ENCODE measurements at regions not wholly inside any gene's neighbourhood (a gene's known extent, or its start where the extent isn't known, plus 50 kb on each side); places are given as distances from the start of the nearest gene placed in this dataset.
A peak's percentile ranks its signal among the peaks of the same experiment; 100 is the strongest.
"Not testable (repeated sequence)": the region's sequence is repeated elsewhere in the genome, so short reads cannot be mapped to it uniquely, and the experiment has no call there.

GRCh38 chrX:1025413-1025812 is 187.0 kb downstream of the CRLF2 start:
- Histone ChIP-seq H2BK12ac (ENCODE audit: low read length) (no peak overlapping the region), H4K91ac (ENCODE audit: low read depth, low read length, poor library complexity) (no peak overlapping the region), H3K27me3 (ENCODE audit: control insufficient read depth in 3 of 3, insufficient read depth in 3 of 3, low read depth in 1 of 3, low read length in 3 of 3) (no peaks in the 10 kb centered on the region), H3K9me3 (replicated peaks in 1 of 2; ENCODE audit: control insufficient read depth in 2 of 2, insufficient read depth in 1 of 2, low read depth in 1 of 2, low read length in 2 of 2) (peaks cover 0 to 2% of the 10 kb centered on the region in 2 donors), H2AFZ (ENCODE audit: low read length) (no peak overlapping the region), H2BK120ac (ENCODE audit: low read depth, low read length) (no peak overlapping the region), H3K23ac (ENCODE audit: low read depth, low read length, poor library complexity) (no peak overlapping the region), H3K4me3 (ENCODE audit: low read length in 2 of 2) (no peak overlapping the region), H3K4ac (ENCODE audit: low read length) (no peak overlapping the region), H3K27ac (replicated peaks; ENCODE audit: low read length) (no peak overlapping the region), H3K36me3 (replicated peaks in 1 of 2; ENCODE audit: control insufficient read depth in 2 of 2, insufficient read depth in 2 of 2, low read length in 2 of 2) (no peaks in the 10 kb centered on the region), H4K8ac (ENCODE audit: low read depth, low read length) (no peak overlapping the region), H3K14ac (ENCODE audit: low read length) (no peak overlapping the region), H3K9ac (ENCODE audit: low read depth, low read length, poor library complexity) (no peak overlapping the region), H2BK5ac (ENCODE audit: low read length) (no peak overlapping the region), H3K4me1 (ENCODE audit: control insufficient read depth in 2 of 2, insufficient read depth in 1 of 2, low read depth in 1 of 2, low read length in 2 of 2) (no peaks in the 10 kb centered on the region), H3K18ac (ENCODE audit: low read length) (no peak overlapping the region), H3K79me1 (ENCODE audit: low read depth, low read length) (peaks cover 2% of the 10 kb centered on the region), H2AK5ac (ENCODE audit: low read depth, low read length) (no peak overlapping the region), H3K4me2 (ENCODE audit: insufficient read depth, low read length, poor library complexity, severe bottlenecking) (no peak overlapping the region), H2BK15ac (ENCODE audit: low read length) (no peak overlapping the region)
- WGBS, 2 donors (ENCODE audit: extremely low coverage in 2 of 2, insufficient read length in 2 of 2, insufficient replicate concordance in 1 of 2), result no CpG with 5 or more reads among the region's 11 CpGs
- DNase-seq (ENCODE audit: low spot score), result no peak

GRCh38 chrX:1023676-1024075 is 188.8 kb downstream of the CRLF2 start:
- Histone ChIP-seq H4K8ac (ENCODE audit: low read depth, low read length) (no peak overlapping the region), H3K27ac (replicated peaks; ENCODE audit: low read length) (no peak overlapping the region), H2BK5ac (ENCODE audit: low read length) (no peak overlapping the region), H2BK12ac (ENCODE audit: low read length) (no peak overlapping the region), H3K79me1 (ENCODE audit: low read depth, low read length) (peaks cover 2% of the 10 kb centered on the region), H4K91ac (ENCODE audit: low read depth, low read length, poor library complexity) (no peak overlapping the region), H2BK120ac (ENCODE audit: low read depth, low read length) (no peak overlapping the region), H2AK5ac (ENCODE audit: low read depth, low read length) (no peak overlapping the region), H3K23ac (ENCODE audit: low read depth, low read length, poor library complexity) (no peak overlapping the region), H3K9me3 (replicated peaks in 1 of 2; ENCODE audit: control insufficient read depth in 2 of 2, insufficient read depth in 1 of 2, low read depth in 1 of 2, low read length in 2 of 2) (peaks cover 0 to 2% of the 10 kb centered on the region in 2 donors), H3K18ac (ENCODE audit: low read length) (no peak overlapping the region), H3K27me3 (ENCODE audit: control insufficient read depth in 3 of 3, insufficient read depth in 3 of 3, low read depth in 1 of 3, low read length in 3 of 3) (no peaks in the 10 kb centered on the region), H2BK15ac (ENCODE audit: low read length) (no peak overlapping the region), H3K36me3 (replicated peaks in 1 of 2; ENCODE audit: control insufficient read depth in 2 of 2, insufficient read depth in 2 of 2, low read length in 2 of 2) (no peaks in the 10 kb centered on the region), H3K9ac (ENCODE audit: low read depth, low read length, poor library complexity) (no peak overlapping the region), H3K4ac (ENCODE audit: low read length) (no peak overlapping the region), H3K4me3 (ENCODE audit: low read length in 2 of 2) (no peak overlapping the region), H3K14ac (ENCODE audit: low read length) (no peak overlapping the region), H2AFZ (ENCODE audit: low read length) (peak overlapping the region; percentile 33), H3K4me2 (ENCODE audit: insufficient read depth, low read length, poor library complexity, severe bottlenecking) (no peak overlapping the region), H3K4me1 (ENCODE audit: control insufficient read depth in 2 of 2, insufficient read depth in 1 of 2, low read depth in 1 of 2, low read length in 2 of 2) (no peaks in the 10 kb centered on the region)
- no peak for DNase-seq (ENCODE audit: low spot score)
- no CpG with 5 or more reads among the region's 12 CpGs for WGBS, 2 donors (ENCODE audit: extremely low coverage in 2 of 2, insufficient read length in 2 of 2, insufficient replicate concordance in 1 of 2)

GRCh38 chrX:1021314-1021993 is 191.0 kb downstream of the CRLF2 start:
- not testable (repeated sequence) for H2BK12ac ChIP-seq (ENCODE audit: low read length); H3K79me1 ChIP-seq (ENCODE audit: low read depth, low read length); H2BK15ac ChIP-seq (ENCODE audit: low read length); H3K4me3 ChIP-seq (ENCODE audit: low read length in 2 of 2); H2AFZ ChIP-seq (ENCODE audit: low read length); DNase-seq (ENCODE audit: low spot score); H3K23ac ChIP-seq (ENCODE audit: low read depth, low read length, poor library complexity); H3K27me3 ChIP-seq (ENCODE audit: control insufficient read depth in 3 of 3, insufficient read depth in 3 of 3, low read depth in 1 of 3, low read length in 3 of 3); H3K4ac ChIP-seq (ENCODE audit: low read length); H4K8ac ChIP-seq (ENCODE audit: low read depth, low read length); H2AK5ac ChIP-seq (ENCODE audit: low read depth, low read length); H4K91ac ChIP-seq (ENCODE audit: low read depth, low read length, poor library complexity); H3K4me2 ChIP-seq (ENCODE audit: insufficient read depth, low read length, poor library complexity, severe bottlenecking); H3K18ac ChIP-seq (ENCODE audit: low read length); H3K9ac ChIP-seq (ENCODE audit: low read depth, low read length, poor library complexity); H3K9me3 ChIP-seq (replicated peaks in 1 of 2; ENCODE audit: control insufficient read depth in 2 of 2, insufficient read depth in 1 of 2, low read depth in 1 of 2, low read length in 2 of 2); H3K27ac ChIP-seq (replicated peaks; ENCODE audit: low read length); H2BK5ac ChIP-seq (ENCODE audit: low read length); H3K4me1 ChIP-seq (ENCODE audit: control insufficient read depth in 2 of 2, insufficient read depth in 1 of 2, low read depth in 1 of 2, low read length in 2 of 2); H3K14ac ChIP-seq (ENCODE audit: low read length); H3K36me3 ChIP-seq (replicated peaks in 1 of 2; ENCODE audit: control insufficient read depth in 2 of 2, insufficient read depth in 2 of 2, low read length in 2 of 2); H2BK120ac ChIP-seq (ENCODE audit: low read depth, low read length)
- no CpG with 5 or more reads among the region's 9 CpGs for WGBS, 2 donors (ENCODE audit: extremely low coverage in 2 of 2, insufficient read length in 2 of 2, insufficient replicate concordance in 1 of 2)

GRCh38 chrX:1020634-1021166 is 191.7 kb downstream of the CRLF2 start:
- Histone ChIP-seq H4K8ac (ENCODE audit: low read depth, low read length) (no peak overlapping the region), H3K27me3 (ENCODE audit: control insufficient read depth in 3 of 3, insufficient read depth in 3 of 3, low read depth in 1 of 3, low read length in 3 of 3) (no peaks in the 10 kb centered on the region), H3K36me3 (replicated peaks in 1 of 2; ENCODE audit: control insufficient read depth in 2 of 2, insufficient read depth in 2 of 2, low read length in 2 of 2) (no peaks in the 10 kb centered on the region), H3K4ac (ENCODE audit: low read length) (no peak overlapping the region), H2BK12ac (ENCODE audit: low read length) (no peak overlapping the region), H2AFZ (ENCODE audit: low read length) (no peak overlapping the region), H3K4me1 (ENCODE audit: control insufficient read depth in 2 of 2, insufficient read depth in 1 of 2, low read depth in 1 of 2, low read length in 2 of 2) (no peaks in the 10 kb centered on the region), H3K4me2 (ENCODE audit: insufficient read depth, low read length, poor library complexity, severe bottlenecking) (no peak overlapping the region), H3K23ac (ENCODE audit: low read depth, low read length, poor library complexity) (no peak overlapping the region), H2BK120ac (ENCODE audit: low read depth, low read length) (no peak overlapping the region), H3K79me1 (ENCODE audit: low read depth, low read length) (peaks cover 2% of the 10 kb centered on the region), H2BK5ac (ENCODE audit: low read length) (no peak overlapping the region), H3K4me3 (ENCODE audit: low read length in 2 of 2) (peak overlapping the region in 1 of 2 donors; percentile 10), H2BK15ac (ENCODE audit: low read length) (no peak overlapping the region), H3K9me3 (replicated peaks in 1 of 2; ENCODE audit: control insufficient read depth in 2 of 2, insufficient read depth in 1 of 2, low read depth in 1 of 2, low read length in 2 of 2) (peaks cover 0 to 2% of the 10 kb centered on the region in 2 donors), H3K14ac (ENCODE audit: low read length) (no peak overlapping the region), H4K91ac (ENCODE audit: low read depth, low read length, poor library complexity) (no peak overlapping the region), H3K18ac (ENCODE audit: low read length) (no peak overlapping the region), H2AK5ac (ENCODE audit: low read depth, low read length) (no peak overlapping the region), H3K9ac (ENCODE audit: low read depth, low read length, poor library complexity) (no peak overlapping the region), H3K27ac (replicated peaks; ENCODE audit: low read length) (no peak overlapping the region)
- no peak for DNase-seq (ENCODE audit: low spot score)
- WGBS, 2 donors (ENCODE audit: extremely low coverage in 2 of 2, insufficient read length in 2 of 2, insufficient replicate concordance in 1 of 2), result no CpG with 5 or more reads among the region's 3 CpGs
